GM23338 (cell line): ENCODE measurements at regions not wholly inside any gene's neighbourhood (a gene's known extent, or its start where the extent isn't known, plus 50 kb on each side); places are given as distances from the start of the nearest gene placed in this dataset.
"Not testable (repeated sequence)": the region's sequence is repeated elsewhere in the genome, so short reads cannot be mapped to it uniquely, and the experiment has no call there.

Source experiments
- ATAC-seq: fragments of 200-7000 bp; cut with Tn5 transposase; 3 replicates; pipeline ENCODE4 v1.9.1; 2020
- DNase-seq: peaks from one replicate; pipeline ENCODE4 v3.0.0-alpha.2; 2015; ENCODE audit warnings: low spot score
- H2AFZ ChIP-seq: fragments of 200-600 bp; sonication (generic); 2 replicates; pipeline ENCODE4 v1.8.0; 2016; ENCODE audit warnings: antibody characterized with exemption, mild to moderate bottlenecking, moderate library complexity
- H3F3A ChIP-seq: fragments of 200-600 bp; sonication (generic); replicated peaks from 2 replicates; pipeline ENCODE4 v1.8.0; 2017; ENCODE audit warnings: antibody characterized with exemption, mixed run types, low read depth
- H3K27ac ChIP-seq: fragments of 200-600 bp; sonication (generic); 2 replicates; pipeline ENCODE4 v1.6.1; 2016; ENCODE audit warnings: low read depth
- H3K27me3 ChIP-seq: fragments of 200-600 bp; sonication (generic); 2 replicates; pipeline ENCODE4 v1.8.0; 2016; ENCODE audit warnings: mild to moderate bottlenecking, mixed run types, moderate library complexity; ENCODE audit not compliant: insufficient read depth
- H3K36me3 ChIP-seq: fragments of 200-600 bp; sonication (generic); 2 replicates; pipeline ENCODE4 v1.8.0; 2016; ENCODE audit warnings: mild to moderate bottlenecking; ENCODE audit not compliant: insufficient read depth
- H3K4me1 ChIP-seq: fragments of 200-600 bp; sonication (generic); 2 replicates; pipeline ENCODE4 v1.8.0; 2016; ENCODE audit warnings: mild to moderate bottlenecking, moderate library complexity; ENCODE audit not compliant: insufficient read depth
- H3K4me2 ChIP-seq: fragments of 200-600 bp; sonication (generic); 2 replicates; pipeline ENCODE4 v1.7.1; 2017; ENCODE audit warnings: mixed run types
- H3K4me3 ChIP-seq: fragments of 200-600 bp; sonication (generic); 2 replicates; pipeline ENCODE4 v1.6.1; 2016; ENCODE audit warnings: mixed run types
- H3K79me2 ChIP-seq: fragments of 200-600 bp; sonication (generic); replicated peaks from 2 replicates; pipeline ENCODE4 v1.8.0; 2017; ENCODE audit warnings: mild to moderate bottlenecking; ENCODE audit not compliant: insufficient read depth
- H3K9me2 ChIP-seq: fragments of 200-600 bp; sonication (generic); 2 replicates; pipeline ENCODE4 v1.8.0; 2017; ENCODE audit not compliant: insufficient read depth
- H4K20me1 ChIP-seq: fragments of 200-600 bp; sonication (generic); replicated peaks from 2 replicates; pipeline ENCODE4 v1.8.0; 2017; ENCODE audit warnings: mild to moderate bottlenecking; ENCODE audit not compliant: insufficient read depth
- H3K27ac Mint-ChIP-seq: 2 replicates; pipeline ENCODE4 v1.8.0; 2020; ENCODE audit warnings: inconsistent platforms, mild to moderate bottlenecking, moderate library complexity, mixed read lengths
- H3K27me3 Mint-ChIP-seq: 3 replicates; pipeline ENCODE4 v1.8.0; 2022; ENCODE audit warnings: low read depth, mild to moderate bottlenecking, moderate library complexity, mixed read lengths, inconsistent platforms; ENCODE audit not compliant: insufficient read depth, poor library complexity
- H3K36me3 Mint-ChIP-seq: 3 replicates; pipeline ENCODE4 v1.8.0; 2021; ENCODE audit warnings: low read depth, mild to moderate bottlenecking, inconsistent platforms, moderate library complexity, mixed read lengths
- H3K4me1 Mint-ChIP-seq: 3 replicates; pipeline ENCODE4 v1.8.0; 2020; ENCODE audit warnings: mild to moderate bottlenecking, inconsistent platforms, mixed read lengths
- H3K4me3 Mint-ChIP-seq: 3 replicates; pipeline ENCODE4 v1.8.0; 2021; ENCODE audit warnings: moderate library complexity, mild to moderate bottlenecking, inconsistent platforms, mixed read lengths
- H3K9me3 Mint-ChIP-seq: 3 replicates; pipeline ENCODE4 v1.8.0; 2020; ENCODE audit warnings: moderate library complexity, mild to moderate bottlenecking, inconsistent platforms, mixed read lengths
- CREB1 ChIP-seq: fragments of 250-450 bp; sonication (Bioruptor Pico); IDR thresholded peaks from 2 replicates; pipeline ENCODE4 v1.5.0; 2020; ENCODE audit warnings: low read depth, mild to moderate bottlenecking, moderate library complexity
- CTCF ChIP-seq, 2 experiments: fragments of 200-600 bp in 1 of 2; sonication (generic) in 1 of 2; conservative IDR thresholded peaks; 2 replicates each; pipeline versions ENCODE4 v1.5.1 to v1.6.1; 2016 to 2017; ENCODE audit warnings: antibody characterized with exemption in 2 of 2, low read depth in 2 of 2, mild to moderate bottlenecking in 2 of 2, moderate library complexity in 1 of 2
- EZH2 ChIP-seq: fragments of 200-600 bp; sonication (generic); IDR thresholded peaks from one replicate; pipeline ENCODE4 v1.8.0; 2017; ENCODE audit warnings: antibody characterized with exemption, mild to moderate bottlenecking, low read depth; ENCODE audit not compliant: unreplicated experiment
- EZH2phosphoT487 ChIP-seq: fragments of 200-600 bp; sonication (generic); IDR thresholded peaks from one replicate; pipeline ENCODE4 v1.8.1; 2018; ENCODE audit warnings: antibody characterized with exemption; ENCODE audit not compliant: unreplicated experiment
- JUNB ChIP-seq: IDR thresholded peaks from one replicate; pipeline ENCODE4 v1.6.1; 2016; ENCODE audit warnings: antibody characterized with exemption; ENCODE audit not compliant: unreplicated experiment
- NANOG ChIP-seq: IDR thresholded peaks from 2 replicates; pipeline ENCODE4 v1.6.1; 2016; ENCODE audit warnings: antibody characterized with exemption, borderline replicate concordance
- STAT1 ChIP-seq: IDR thresholded peaks from one replicate; pipeline ENCODE4 v1.6.1; 2016; ENCODE audit warnings: antibody characterized with exemption; ENCODE audit not compliant: unreplicated experiment
- ZNF114 ChIP-seq: fragments of 250-450 bp; sonication (Bioruptor Pico); IDR thresholded peaks from 2 replicates; pipeline ENCODE4 v1.5.0; 2020; ENCODE audit warnings: mild to moderate bottlenecking, moderate library complexity
- ZNF331 ChIP-seq: fragments of 250-450 bp; sonication (Bioruptor Pico); IDR thresholded peaks from 2 replicates; pipeline ENCODE4 v1.5.0; 2020; ENCODE audit warnings: low read depth, mild to moderate bottlenecking, moderate library complexity

- TF ChIP-seq EZH2 (no peak), STAT1 (no peak), NANOG (no peak), EZH2phosphoT487 (no peak), ZNF331 (no peak)
Observed at GRCh38 chr6:82511546-82511945, 147.9 kb downstream of the TPBG start (continued).

GRCh38 chr6:82517896-82518295 is 154.3 kb downstream of the TPBG start:
- H4K20me1 ChIP-seq, H3K4me3 Mint-ChIP-seq, H3K27ac ChIP-seq, H3K4me2 ChIP-seq, H3K27me3 Mint-ChIP-seq, H3K4me1 Mint-ChIP-seq, H3K36me3 ChIP-seq, H3K27me3 ChIP-seq, H3K27ac Mint-ChIP-seq, H3K9me2 ChIP-seq, H2AFZ ChIP-seq, H3K79me2 ChIP-seq, ATAC-seq, H3K4me1 ChIP-seq, H3F3A ChIP-seq, DNase-seq, H3K4me3 ChIP-seq: not testable (repeated sequence)
- Mint-ChIP-seq H3K9me3 (peaks cover 40% of the 10 kb centered on the region), H3K36me3 (peaks cover 10% of the 10 kb centered on the region; the same call in 2 of the 3 replicates)

GRCh38 chr6:82521369-82521768 is 157.8 kb downstream of the TPBG start:
- H3K9me3 Mint-ChIP-seq: peaks cover 20% of the 10 kb centered on the region
- Histone ChIP-seq H3K4me3 (no peak overlapping the region), H3F3A (no peaks in the 10 kb centered on the region), H3K4me1 (no peaks in the 10 kb centered on the region), H2AFZ (no peak overlapping the region), H3K27ac (no peak overlapping the region), H3K27me3 (no peaks in the 10 kb centered on the region), H3K4me2 (no peak overlapping the region), H3K79me2 (no peaks in the 10 kb centered on the region), H3K9me2 (no peaks in the 10 kb centered on the region), H3K36me3 (no peaks in the 10 kb centered on the region), H4K20me1 (no peaks in the 10 kb centered on the region)
- H3K27ac Mint-ChIP-seq: no peak overlapping the region
- no peaks in the 10 kb centered on the region; the same call in 2 of the 3 replicates for H3K4me1 Mint-ChIP-seq
- ATAC-seq (no peak), DNase-seq (no peak)
- TF ChIP-seq ZNF114 (no peak), CREB1 (CRISPR knock-in tag) (no peak), JUNB (no peak), ZNF331 (no peak), EZH2phosphoT487 (no peak), CTCF (conservative IDR thresholded peaks at IDR 0.05; ENCODE audit: low read depth in 2 of 2) (no peak)
- peaks cover 7% of the 10 kb centered on the region for H3K27me3 Mint-ChIP-seq
- H3K36me3 Mint-ChIP-seq: peaks cover 4% of the 10 kb centered on the region; the same call in 1 of the 3 replicates
- no peak overlapping the region for H3K4me3 Mint-ChIP-seq
